ENCODE measurements at regions not wholly inside any gene's neighbourhood (a gene's known extent, or its start where the extent isn't known, plus 50 kb on each side); places are given as distances from the start of the nearest gene placed in this dataset.
"Not testable (repeated sequence)": the region's sequence is repeated elsewhere in the genome, so short reads cannot be mapped to it uniquely, and the experiment has no call there.

GRCh38 chr22:11285116-11285838 is 4242.7 kb upstream of the OR11H1 start:
- H3K4me3 ChIP-seq (replicated peaks in 1 of 3; ENCODE audit: insufficient read depth in 1 of 3, low read depth in 2 of 3, low read length in 3 of 3); H3K27me3 ChIP-seq (ENCODE audit: control insufficient read depth in 1 of 2, insufficient read depth in 2 of 2, low read length in 2 of 2); H3K36me3 ChIP-seq (replicated peaks in 1 of 2; ENCODE audit: control insufficient read depth in 1 of 2, insufficient read depth in 2 of 2, low read length in 2 of 2); H2AFZ ChIP-seq (ENCODE audit: low read length); intact Hi-C loops (cut with micrococcal nuclease; ENCODE audit: unreplicated experiment); POLR2A ChIA-PET; CTCF ChIA-PET (ENCODE audit: low intra/inter-chr PET ratio, low total read pairs); H4K20me1 ChIP-seq (ENCODE audit: insufficient read depth, low read length); FAIRE-seq; DNase-seq (ENCODE audit: low spot score); BruUV-seq (replicated peaks); H3K9ac ChIP-seq (ENCODE audit: insufficient read depth, low read depth, low read length); in situ Hi-C loops (cut with HindIII; ENCODE audit: extremely low pct_ligation_motif_present, low pct_unique_long_range_greater_than_20kb); H3K79me2 ChIP-seq (ENCODE audit: insufficient read depth, low read length); H3K27ac ChIP-seq (ENCODE audit: extremely low read length, insufficient read depth, low read length); H3K4me2 ChIP-seq (ENCODE audit: low read depth, low read length); H3K4me1 ChIP-seq (ENCODE audit: insufficient read depth, low read length): not testable (repeated sequence)
- H3K9me3 ChIP-seq (ENCODE audit: low read length) = peaks cover 31% of the 10 kb centered on the region
- TF ChIP-seq STAG1 (CRISPR knock-in tag; IDR thresholded peaks at IDR 0.05) = peak; percentile 51
- WGBS (ENCODE audit: low lambda C conversion rate) = 36% methylated on average over 30 of the region's 32 CpGs
- ATAC-seq = peak; percentile 83

GRCh38 chr22:11285839-11286205 is 4242.2 kb upstream of the OR11H1 start:
- H3K4me1 ChIP-seq (ENCODE audit: insufficient read depth, low read length); H3K36me3 ChIP-seq (replicated peaks in 1 of 2; ENCODE audit: control insufficient read depth in 1 of 2, insufficient read depth in 2 of 2, low read length in 2 of 2); POLR2A ChIA-PET; in situ Hi-C loops (cut with HindIII; ENCODE audit: extremely low pct_ligation_motif_present, low pct_unique_long_range_greater_than_20kb); H3K79me2 ChIP-seq (ENCODE audit: insufficient read depth, low read length); intact Hi-C loops (cut with micrococcal nuclease; ENCODE audit: unreplicated experiment); FAIRE-seq; BruUV-seq (replicated peaks); H2AFZ ChIP-seq (ENCODE audit: low read length); H3K4me3 ChIP-seq (replicated peaks in 1 of 3; ENCODE audit: insufficient read depth in 1 of 3, low read depth in 2 of 3, low read length in 3 of 3); H4K20me1 ChIP-seq (ENCODE audit: insufficient read depth, low read length); ATAC-seq; DNase-seq (ENCODE audit: low spot score); H3K9ac ChIP-seq (ENCODE audit: insufficient read depth, low read depth, low read length); H3K4me2 ChIP-seq (ENCODE audit: low read depth, low read length); H3K27me3 ChIP-seq (ENCODE audit: control insufficient read depth in 1 of 2, insufficient read depth in 2 of 2, low read length in 2 of 2); H3K27ac ChIP-seq (ENCODE audit: extremely low read length, insufficient read depth, low read length); CTCF ChIA-PET (ENCODE audit: low intra/inter-chr PET ratio, low total read pairs): not testable (repeated sequence)
- 25% methylated on average over 5 of the region's 5 CpGs for WGBS (ENCODE audit: low lambda C conversion rate)
- peaks cover 37% of the 10 kb centered on the region for H3K9me3 ChIP-seq (ENCODE audit: low read length)

GRCh38 chr22:11288246-11289220 is 4239.5 kb upstream of the OR11H1 start:
- intact Hi-C loops (cut with micrococcal nuclease; ENCODE audit: unreplicated experiment); in situ Hi-C loops (cut with HindIII; ENCODE audit: extremely low pct_ligation_motif_present, low pct_unique_long_range_greater_than_20kb): not testable (repeated sequence)

GRCh38 chr22:11298126-11298893 is 4229.7 kb upstream of the OR11H1 start:
- ATAC-seq; intact Hi-C loops (cut with micrococcal nuclease; ENCODE audit: unreplicated experiment); H3K27me3 ChIP-seq (ENCODE audit: control insufficient read depth in 1 of 2, insufficient read depth in 2 of 2, low read length in 2 of 2); H3K9ac ChIP-seq (ENCODE audit: insufficient read depth, low read depth, low read length); H3K4me1 ChIP-seq (ENCODE audit: insufficient read depth, low read length); H3K27ac ChIP-seq (ENCODE audit: extremely low read length, insufficient read depth, low read length); H3K4me3 ChIP-seq (replicated peaks in 1 of 3; ENCODE audit: insufficient read depth in 1 of 3, low read depth in 2 of 3, low read length in 3 of 3); FAIRE-seq; POLR2A ChIA-PET; in situ Hi-C loops (cut with HindIII; ENCODE audit: extremely low pct_ligation_motif_present, low pct_unique_long_range_greater_than_20kb); H3K79me2 ChIP-seq (ENCODE audit: insufficient read depth, low read length); H2AFZ ChIP-seq (ENCODE audit: low read length); H3K36me3 ChIP-seq (replicated peaks in 1 of 2; ENCODE audit: control insufficient read depth in 1 of 2, insufficient read depth in 2 of 2, low read length in 2 of 2); H4K20me1 ChIP-seq (ENCODE audit: insufficient read depth, low read length); DNase-seq (ENCODE audit: low spot score); H3K4me2 ChIP-seq (ENCODE audit: low read depth, low read length); BruUV-seq (replicated peaks); CTCF ChIA-PET (ENCODE audit: low intra/inter-chr PET ratio, low total read pairs): not testable (repeated sequence)
- peaks cover 57% of the 10 kb centered on the region for H3K9me3 ChIP-seq (ENCODE audit: low read length)
- 1% methylated on average over 5 of the region's 5 CpGs for WGBS (ENCODE audit: low lambda C conversion rate)

More at GRCh38 chr22:11288246-11289220, 4239.5 kb upstream of the OR11H1 start:
- DNase-seq (ENCODE audit: low spot score); CTCF ChIA-PET (ENCODE audit: low intra/inter-chr PET ratio, low total read pairs); H3K4me3 ChIP-seq (replicated peaks in 1 of 3; ENCODE audit: insufficient read depth in 1 of 3, low read depth in 2 of 3, low read length in 3 of 3); H3K79me2 ChIP-seq (ENCODE audit: insufficient read depth, low read length); H3K4me2 ChIP-seq (ENCODE audit: low read depth, low read length); BruUV-seq (replicated peaks); ATAC-seq; FAIRE-seq; H2AFZ ChIP-seq (ENCODE audit: low read length); POLR2A ChIA-PET; H4K20me1 ChIP-seq (ENCODE audit: insufficient read depth, low read length); H3K27me3 ChIP-seq (ENCODE audit: control insufficient read depth in 1 of 2, insufficient read depth in 2 of 2, low read length in 2 of 2); H3K36me3 ChIP-seq (replicated peaks in 1 of 2; ENCODE audit: control insufficient read depth in 1 of 2, insufficient read depth in 2 of 2, low read length in 2 of 2); H3K9ac ChIP-seq (ENCODE audit: insufficient read depth, low read depth, low read length); H3K4me1 ChIP-seq (ENCODE audit: insufficient read depth, low read length); H3K27ac ChIP-seq (ENCODE audit: extremely low read length, insufficient read depth, low read length): not testable (repeated sequence)
- peaks cover 52% of the 10 kb centered on the region for H3K9me3 ChIP-seq (ENCODE audit: low read length)
- WGBS (ENCODE audit: low lambda C conversion rate) = 21% methylated on average over 14 of the region's 15 CpGs
